ENCODE measurements at regions not wholly inside any gene's neighbourhood (a gene's known extent, or its start where the extent isn't known, plus 50 kb on each side); places are given as distances from the start of the nearest gene placed in this dataset.

GRCh38 chr17:73943416-73944110 is 259.9 kb upstream of the RPL38 start:
- FAIRE-seq (no peak), ATAC-seq (no peak), DNase-seq (ENCODE audit: low spot score) (no peak)
- no TSS peak for BruUV-seq (replicated peaks)
- Histone ChIP-seq H3K79me2 (ENCODE audit: insufficient read depth, low read length) (no peaks in the 10 kb centered on the region), H3K4me3 (replicated peaks in 1 of 3; ENCODE audit: insufficient read depth in 1 of 3, low read depth in 2 of 3, low read length in 3 of 3) (no peak overlapping the region), H3K36me3 (replicated peaks in 1 of 2; ENCODE audit: control insufficient read depth in 1 of 2, insufficient read depth in 2 of 2, low read length in 2 of 2) (no peaks in the 10 kb centered on the region), H3K4me1 (ENCODE audit: insufficient read depth, low read length) (no peaks in the 10 kb centered on the region), H3K4me2 (ENCODE audit: low read depth, low read length) (no peak overlapping the region), H3K27ac (ENCODE audit: extremely low read length, insufficient read depth, low read length) (no peak overlapping the region), H4K20me1 (ENCODE audit: insufficient read depth, low read length) (no peaks in the 10 kb centered on the region), H3K27me3 (ENCODE audit: control insufficient read depth in 1 of 2, insufficient read depth in 2 of 2, low read length in 2 of 2) (peaks cover 4 to 27% of the 10 kb centered on the region in 2 experiments; a peak in 2 of 5 replicates), H3K9me3 (ENCODE audit: low read length) (no peaks in the 10 kb centered on the region), H3K9ac (ENCODE audit: insufficient read depth, low read depth, low read length) (no peak overlapping the region), H2AFZ (ENCODE audit: low read length) (no peak overlapping the region)
- intact Hi-C loops (cut with micrococcal nuclease; ENCODE audit: unreplicated experiment) (no loop called here), in situ Hi-C loops (cut with HindIII; ENCODE audit: extremely low pct_ligation_motif_present, low pct_unique_long_range_greater_than_20kb) (no loop called here)
- TF ChIP-seq NFIB (CRISPR knock-in tag; IDR thresholded peaks at IDR 0.05; ENCODE audit: borderline replicate concordance), result no peak
- TF ChIP-seq CAMTA2 (CRISPR knock-in tag; IDR thresholded peaks at IDR 0.05; ENCODE audit: borderline replicate concordance), result no peak
- TF ChIP-seq RERE (CRISPR knock-in tag; IDR thresholded peaks at IDR 0.05; ENCODE audit: low read depth), result no peak
- no peak for TF ChIP-seq ZMYM3 (CRISPR knock-in tag; IDR thresholded peaks at IDR 0.05)
- ChIA-PET POLR2A (no interaction called here), CTCF (ENCODE audit: low intra/inter-chr PET ratio, low total read pairs) (no interaction called here)
- 0% methylated on average over 7 of the region's 7 CpGs for WGBS (ENCODE audit: low lambda C conversion rate)

All from HepG2 (cell line).